ENCODE measurements at regions not wholly inside any gene's neighbourhood (a gene's known extent, or its start where the extent isn't known, plus 50 kb on each side); places are given as distances from the start of the nearest gene placed in this dataset.
"Not testable (repeated sequence)": the region's sequence is repeated elsewhere in the genome, so short reads cannot be mapped to it uniquely, and the experiment has no call there.

GRCh38 chr7:24436131-24436920, 136.9 kb upstream of the PALS2 start:
- DNase-seq: no peak

GRCh38 chr7:24438232-24438631, 135.0 kb upstream of the PALS2 start:
- no peak for DNase-seq

DNA sequence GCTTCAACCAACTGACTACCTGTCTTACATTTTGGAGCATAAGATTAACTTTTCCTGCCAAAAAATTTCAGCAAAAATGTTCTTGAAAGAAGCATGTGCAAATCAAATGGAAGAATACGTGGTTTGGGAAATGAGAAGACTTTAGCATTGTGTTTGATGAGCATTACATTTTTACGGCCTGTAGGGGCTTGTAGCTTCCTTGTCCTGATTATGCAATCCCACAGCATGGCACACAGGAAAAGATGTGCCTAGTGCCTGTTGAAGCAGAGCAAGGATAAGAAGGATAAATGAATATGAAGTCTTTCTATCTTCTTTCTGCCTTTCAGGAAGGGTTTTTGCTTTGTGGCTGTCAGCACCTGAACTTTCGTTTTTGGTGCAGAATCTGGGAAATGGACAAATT, 134.1 kb upstream of the PALS2 start:
- not testable (repeated sequence) for DNase-seq

GRCh38 chr7:24440892-24441291, 132.4 kb upstream of the PALS2 start:
- no peak for DNase-seq

GRCh38 chr7:24441314-24442027, 131.8 kb upstream of the PALS2 start:
- no peak for DNase-seq

GRCh38 chr7:24442170-24442777, 131.0 kb upstream of the PALS2 start:
- DNase-seq: no peak

- DNase-seq: no peak
Measured at GRCh38 chr7:24444666-24445440, 128.4 kb upstream of the PALS2 start.

- no peak for DNase-seq
Measured at GRCh38 chr7:24448038-24448437, 125.2 kb upstream of the PALS2 start.

- DNase-seq: not testable (repeated sequence)
Measured at GRCh38 chr7:24449416-24449815, 123.8 kb upstream of the PALS2 start.

DNA sequence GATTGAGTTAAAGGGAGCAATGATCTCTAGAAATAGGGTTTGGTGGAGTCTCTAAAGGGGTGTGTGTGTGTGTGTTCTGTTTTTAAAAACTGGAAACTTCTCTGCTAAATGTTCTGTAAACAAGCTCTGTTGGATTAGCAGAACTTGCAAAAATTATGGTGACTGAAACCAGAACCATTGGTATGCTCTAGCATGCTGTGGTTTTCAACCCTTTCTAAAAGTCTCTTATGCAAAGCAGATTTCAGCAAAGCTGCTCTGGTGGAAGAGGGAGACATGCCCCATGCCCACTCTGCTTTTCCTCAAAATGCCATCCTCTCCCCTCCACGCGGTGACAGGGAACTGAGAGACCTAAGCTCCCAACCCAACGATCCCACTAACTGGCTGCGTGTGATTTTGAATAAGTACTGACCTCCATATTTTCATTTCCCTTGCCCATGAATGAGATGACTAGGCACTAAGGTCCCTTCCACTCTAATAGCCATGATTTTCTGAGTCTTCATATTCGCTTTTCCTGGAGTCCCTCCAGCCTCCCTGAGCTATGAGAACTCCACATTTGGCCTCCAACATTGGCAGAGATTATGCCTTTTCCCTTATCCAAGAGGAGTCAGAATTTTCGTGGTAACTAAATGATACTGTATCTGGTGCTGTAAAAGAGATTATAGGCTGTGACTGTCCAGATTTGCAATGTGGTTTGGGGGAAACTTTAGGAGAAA, 117.3 kb upstream of the PALS2 start:
- DNase-seq: no peak

DNA sequence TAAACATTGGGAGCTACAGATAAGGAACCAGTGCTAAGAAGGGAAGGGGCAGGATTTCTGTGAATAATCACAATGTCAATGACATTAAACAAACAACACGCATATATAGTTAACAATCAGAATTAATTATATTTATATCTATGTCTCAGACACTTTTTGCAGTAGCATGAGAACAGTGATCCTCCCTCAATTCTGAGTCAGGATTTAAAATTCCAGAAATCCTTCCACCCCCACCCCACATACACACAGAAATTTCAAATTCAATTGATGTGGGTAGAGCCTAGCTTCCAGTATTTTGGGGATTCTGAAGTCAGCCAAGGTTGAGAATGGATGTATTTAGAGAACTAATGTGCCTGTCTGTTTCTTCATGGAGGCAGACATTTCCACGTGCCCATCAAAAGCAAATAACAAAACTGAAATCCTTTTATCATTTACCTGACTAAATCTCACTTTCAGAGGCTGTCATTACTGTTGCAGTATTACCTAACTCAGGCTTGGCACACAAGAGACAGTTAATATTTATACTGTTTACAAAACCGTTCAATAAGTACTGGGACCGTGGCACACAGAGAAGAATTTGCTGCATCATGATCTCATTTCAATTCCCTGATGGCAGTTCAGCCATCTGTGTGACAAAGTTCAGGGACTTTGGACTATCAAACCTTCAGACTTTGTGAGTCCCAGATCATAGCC, 116.6 kb upstream of the PALS2 start:
- peak; percentile 45 for DNase-seq

- DNase-seq: no peak
Measured at GRCh38 chr7:24457219-24457558, 116.1 kb upstream of the PALS2 start.

- no peak for DNase-seq
Measured at GRCh38 chr7:24462117-24462516, 111.1 kb upstream of the PALS2 start.

DNA sequence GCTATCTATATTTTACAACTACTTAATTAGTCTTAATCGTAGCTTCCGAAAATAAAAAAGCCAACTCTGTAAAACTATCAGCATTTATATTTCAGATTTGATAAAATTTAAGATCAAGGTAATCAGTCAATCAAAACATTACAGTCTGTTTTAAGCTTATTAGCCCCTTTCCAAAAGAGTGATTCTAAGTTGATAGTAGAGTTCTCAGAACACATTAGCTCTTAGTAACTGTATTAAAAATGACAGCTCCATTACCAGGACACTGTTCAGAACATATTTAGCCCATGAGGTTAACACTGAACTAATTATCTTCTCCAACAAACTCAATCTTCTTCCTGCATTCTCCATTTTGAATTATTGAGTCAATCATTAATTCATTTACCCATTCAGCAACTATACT, 110.3 kb upstream of the PALS2 start:
- no peak for DNase-seq

DNA sequence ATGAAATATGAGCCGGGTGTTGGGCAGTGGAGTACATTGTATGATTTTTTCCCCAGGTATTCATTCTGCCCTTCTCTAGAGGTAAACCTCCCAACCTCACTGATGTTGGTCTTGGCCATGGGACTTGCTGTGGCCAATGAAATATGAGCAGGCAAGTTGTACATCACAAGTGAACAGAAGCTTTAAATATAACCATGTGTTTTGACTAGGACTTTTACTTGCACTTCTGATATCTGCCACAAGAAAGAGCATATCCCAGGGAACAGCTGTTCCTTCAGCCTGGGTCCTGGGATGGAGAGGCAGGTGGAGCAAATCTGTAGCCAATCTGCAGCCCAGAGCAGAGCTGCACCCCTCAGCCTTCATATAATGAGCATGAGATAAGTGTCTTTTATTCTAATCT, 109.8 kb upstream of the PALS2 start:
- peak; percentile 29 for DNase-seq

GRCh38 chr7:24464861-24465260, 108.4 kb upstream of the PALS2 start:
- DNase-seq: no peak

GRCh38 chr7:24466168-24466768, 107.0 kb upstream of the PALS2 start:
- no peak for DNase-seq

GRCh38 chr7:24469118-24469517, 104.1 kb upstream of the PALS2 start:
- DNase-seq: no peak

DNA sequence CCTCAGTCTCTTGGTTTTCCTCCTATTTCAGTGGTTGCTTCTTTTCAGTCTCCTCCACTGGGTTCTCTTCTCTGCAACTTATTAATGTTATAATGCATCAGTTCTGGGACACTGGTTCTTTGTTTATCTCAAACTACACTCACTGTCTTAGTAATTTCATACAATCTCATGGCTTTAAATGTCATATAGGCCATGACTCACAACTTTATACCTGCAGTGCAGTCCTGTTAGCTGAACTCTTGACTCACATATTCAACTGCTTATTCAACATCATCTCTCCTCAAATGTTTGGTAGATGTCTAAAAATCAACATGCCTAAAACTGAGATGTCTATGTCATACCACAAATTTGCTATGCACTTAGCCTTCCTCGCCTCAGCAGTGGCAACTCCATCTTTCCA, 101.2 kb upstream of the PALS2 start:
- DNase-seq: peak; percentile 23

- peak; percentile 55 for DNase-seq
Measured at GRCh38 chr7:24475166-24475961, 97.9 kb upstream of the PALS2 start.

DNA sequence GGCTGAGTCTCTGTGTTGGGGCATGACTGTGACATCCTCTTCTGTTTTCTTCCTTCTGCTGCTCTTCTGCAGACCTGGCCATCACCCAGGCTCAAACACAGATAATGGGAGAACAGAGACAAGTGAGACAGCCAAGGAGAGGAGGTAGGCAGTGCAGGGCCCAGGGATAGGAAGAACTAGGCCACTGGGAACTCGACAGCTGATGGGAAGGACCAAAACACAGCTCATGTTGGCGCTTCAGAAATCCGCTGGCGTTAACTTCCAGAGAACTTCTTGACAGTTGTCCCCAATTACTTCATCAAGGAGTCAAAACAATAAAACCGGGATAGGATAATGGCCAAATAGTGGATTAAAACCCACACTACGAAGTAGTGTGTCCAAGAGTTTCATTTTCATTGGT, 97.0 kb upstream of the PALS2 start:
- no peak for DNase-seq
